IPS-15b (cell line): ENCODE measurements at regions not wholly inside any gene's neighbourhood (a gene's known extent, or its start where the extent isn't known, plus 50 kb on each side); places are given as distances from the start of the nearest gene placed in this dataset.

Experiments used
- H3K27me3 ChIP-seq: one replicate; pipeline ENCODE4 v1.6.1; 2013; ENCODE audit warnings: low read length; ENCODE audit not compliant: control insufficient read depth, insufficient read depth
- H3K36me3 ChIP-seq: one replicate; pipeline ENCODE4 v1.6.1; 2013; ENCODE audit warnings: low read length; ENCODE audit not compliant: control insufficient read depth, insufficient read depth
- H3K4me1 ChIP-seq: one replicate; pipeline ENCODE4 v1.6.1; 2013; ENCODE audit warnings: mild to moderate bottlenecking, low read length; ENCODE audit not compliant: control insufficient read depth, insufficient read depth
- H3K4me3 ChIP-seq: one replicate; pipeline ENCODE4 v1.5.1; 2013; ENCODE audit warnings: low read depth, low read length
- H3K9ac ChIP-seq: one replicate; pipeline ENCODE4 v1.6.1; 2013; ENCODE audit warnings: low read depth, mild to moderate bottlenecking, low read length
- H3K9me3 ChIP-seq: one replicate; pipeline ENCODE4 v1.6.1; 2013; ENCODE audit warnings: mild to moderate bottlenecking, low read length; ENCODE audit not compliant: control insufficient read depth, insufficient read depth

- Histone ChIP-seq H3K27me3 (peaks cover 95% of the 10 kb centered on the region), H3K36me3 (no peaks in the 10 kb centered on the region), H3K4me1 (peaks cover 10% of the 10 kb centered on the region), H3K9me3 (no peaks in the 10 kb centered on the region), H3K9ac (no peak overlapping the region), H3K4me3 (peak overlapping the region; percentile 16)
These were observed 119.2 kb downstream of the INHBB start for GRCh38 chr2:120465012-120465700.

GRCh38 chr2:120465701-120465988 lies 119.7 kb downstream of the INHBB start:
- peaks cover 95% of the 10 kb centered on the region for H3K27me3 ChIP-seq
- H3K9ac ChIP-seq = no peak overlapping the region

GRCh38 chr2:120465989-120466703 lies 120.2 kb downstream of the INHBB start:
- peaks cover 8% of the 10 kb centered on the region for H3K4me1 ChIP-seq
- no peaks in the 10 kb centered on the region for H3K36me3 ChIP-seq
- peaks cover 95% of the 10 kb centered on the region for H3K27me3 ChIP-seq
- H3K4me3 ChIP-seq = peak overlapping the region; percentile 16
- H3K9ac ChIP-seq = no peak overlapping the region
- no peaks in the 10 kb centered on the region for H3K9me3 ChIP-seq

More at GRCh38 chr2:120465701-120465988, 119.7 kb downstream of the INHBB start:
- H3K36me3 ChIP-seq = no peaks in the 10 kb centered on the region
- peaks cover 8% of the 10 kb centered on the region for H3K4me1 ChIP-seq
- H3K9me3 ChIP-seq = no peaks in the 10 kb centered on the region
- H3K4me3 ChIP-seq = peak overlapping the region; percentile 16

GRCh38 chr2:120466704-120467054 lies 120.7 kb downstream of the INHBB start:
- Histone ChIP-seq H3K36me3 (no peaks in the 10 kb centered on the region), H3K9ac (no peak overlapping the region), H3K9me3 (no peaks in the 10 kb centered on the region), H3K4me3 (no peak overlapping the region), H3K4me1 (peaks cover 8% of the 10 kb centered on the region), H3K27me3 (peaks cover 95% of the 10 kb centered on the region)

- Histone ChIP-seq H3K9me3 (no peaks in the 10 kb centered on the region), H3K36me3 (no peaks in the 10 kb centered on the region), H3K4me1 (peaks cover 8% of the 10 kb centered on the region), H3K9ac (no peak overlapping the region), H3K4me3 (no peak overlapping the region), H3K27me3 (peaks cover 95% of the 10 kb centered on the region)
These were observed 122.2 kb downstream of the INHBB start for GRCh38 chr2:120468136-120468535.

GRCh38 chr2:120469426-120469825 lies 123.5 kb downstream of the INHBB start:
- Histone ChIP-seq H3K27me3 (peaks cover 94% of the 10 kb centered on the region), H3K4me3 (no peak overlapping the region), H3K9me3 (no peaks in the 10 kb centered on the region), H3K9ac (no peak overlapping the region), H3K36me3 (no peaks in the 10 kb centered on the region), H3K4me1 (peaks cover 8% of the 10 kb centered on the region)

GRCh38 chr2:120470041-120470965 lies 124.4 kb downstream of the INHBB start:
- no peak overlapping the region for H3K9ac ChIP-seq
- no peak overlapping the region for H3K4me3 ChIP-seq
- no peaks in the 10 kb centered on the region for H3K36me3 ChIP-seq
- H3K9me3 ChIP-seq = no peaks in the 10 kb centered on the region
- H3K4me1 ChIP-seq = peaks cover 8% of the 10 kb centered on the region
- H3K27me3 ChIP-seq = peaks cover 89% of the 10 kb centered on the region

GRCh38 chr2:120471166-120471565 lies 125.2 kb downstream of the INHBB start:
- no peaks in the 10 kb centered on the region for H3K9me3 ChIP-seq
- H3K4me3 ChIP-seq = no peak overlapping the region
- no peaks in the 10 kb centered on the region for H3K36me3 ChIP-seq
- peaks cover 90% of the 10 kb centered on the region for H3K27me3 ChIP-seq
- H3K9ac ChIP-seq = no peak overlapping the region
- peaks cover 3% of the 10 kb centered on the region for H3K4me1 ChIP-seq

- H3K9ac ChIP-seq = no peak overlapping the region
- H3K27me3 ChIP-seq = peaks cover 84% of the 10 kb centered on the region
- no peaks in the 10 kb centered on the region for H3K36me3 ChIP-seq
- H3K9me3 ChIP-seq = no peaks in the 10 kb centered on the region
- H3K4me1 ChIP-seq = no peaks in the 10 kb centered on the region
- no peak overlapping the region for H3K4me3 ChIP-seq
These were observed 126.1 kb downstream of the INHBB start for GRCh38 chr2:120472031-120472430.

- peaks cover 79% of the 10 kb centered on the region for H3K27me3 ChIP-seq
- no peak overlapping the region for H3K4me3 ChIP-seq
- no peaks in the 10 kb centered on the region for H3K36me3 ChIP-seq
- H3K9me3 ChIP-seq = no peaks in the 10 kb centered on the region
- H3K4me1 ChIP-seq = no peaks in the 10 kb centered on the region
- H3K9ac ChIP-seq = no peak overlapping the region
These were observed 127.0 kb downstream of the INHBB start for GRCh38 chr2:120472891-120473309.

GRCh38 chr2:120473522-120474271 lies 127.8 kb downstream of the INHBB start:
- no peaks in the 10 kb centered on the region for H3K36me3 ChIP-seq
- H3K4me3 ChIP-seq = no peak overlapping the region
- no peaks in the 10 kb centered on the region for H3K9me3 ChIP-seq
- no peaks in the 10 kb centered on the region for H3K4me1 ChIP-seq
- no peak overlapping the region for H3K9ac ChIP-seq
- peaks cover 71% of the 10 kb centered on the region for H3K27me3 ChIP-seq
